ENCODE measurements at regions not wholly inside any gene's neighbourhood (a gene's known extent, or its start where the extent isn't known, plus 50 kb on each side); places are given as distances from the start of the nearest gene placed in this dataset.

DNA sequence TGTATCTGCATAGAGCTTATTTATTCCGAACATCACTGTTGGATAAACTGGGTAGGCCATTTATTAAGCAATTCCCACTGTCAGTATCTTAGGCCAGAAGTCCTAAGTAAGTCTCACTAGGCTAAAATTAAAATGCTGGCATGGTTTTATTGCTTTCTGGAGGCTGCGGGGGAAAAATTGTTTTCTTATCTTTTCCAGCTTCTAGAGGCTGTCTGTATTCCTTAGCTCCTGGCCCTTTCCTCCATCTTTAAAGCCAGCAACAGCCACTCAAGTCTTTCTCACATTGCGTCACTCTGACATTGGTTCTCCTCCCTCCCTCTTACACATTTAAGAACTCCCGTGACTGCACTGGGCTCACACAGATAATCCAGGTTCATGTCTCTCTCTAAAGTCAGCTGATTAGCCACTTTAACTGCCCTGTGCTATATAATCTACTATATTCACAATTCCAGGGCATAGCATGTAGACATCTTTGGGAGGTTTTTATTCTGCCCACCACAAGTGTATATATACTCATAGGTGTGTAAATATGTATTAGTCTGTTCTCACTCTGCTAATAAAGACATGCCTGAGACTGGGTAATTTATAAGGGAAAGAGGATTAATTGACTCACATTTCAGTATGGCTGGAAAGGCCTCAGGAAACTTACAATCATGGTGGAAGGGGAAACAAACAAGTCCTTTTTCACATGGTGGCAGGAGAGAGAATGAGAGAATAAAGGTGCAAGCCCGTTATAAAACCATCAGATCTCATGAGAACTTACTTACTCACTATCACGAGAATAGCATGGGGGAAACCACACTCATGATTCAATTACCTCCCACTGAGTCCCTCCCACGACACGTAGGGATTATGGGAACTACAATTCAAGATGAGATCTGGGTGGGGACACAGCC lies 113.5 kb upstream of the SLC7A14 start:
- Histone ChIP-seq H3K23ac (ENCODE audit: low read length in 2 of 2) (no peak overlapping the region), H3K36me3 (ENCODE audit: control insufficient read depth in 1 of 2, insufficient read depth in 2 of 2, low read depth in 1 of 2, low read length in 2 of 2) (peaks cover 0 to 10% of the 10 kb centered on the region in 2 experiments), H3K9ac (ENCODE audit: low read length) (peak overlapping the region; percentile 22), H2AK5ac (ENCODE audit: low read length, severe bottlenecking) (no peak overlapping the region), H3K4me1 (ENCODE audit: control insufficient read depth, insufficient read depth, low read depth, low read length) (peaks cover 2% of the 10 kb centered on the region), H3K4me2 (ENCODE audit: low read length, poor library complexity, severe bottlenecking) (no peak overlapping the region), H3K18ac (ENCODE audit: low read depth in 1 of 2, low read length in 2 of 2) (no peak overlapping the region), H2BK12ac (ENCODE audit: low read length in 2 of 2) (no peak overlapping the region), H4K91ac (ENCODE audit: low read length) (no peak overlapping the region), H3K27me3 (ENCODE audit: control insufficient read depth in 1 of 2, insufficient read depth in 1 of 2, low read length in 2 of 2) (no peaks in the 10 kb centered on the region), H2BK15ac (ENCODE audit: low read depth, poor library complexity, severe bottlenecking) (no peak overlapping the region), H3K4me3 (ENCODE audit: insufficient read depth in 1 of 2, low read depth in 1 of 2, low read length in 2 of 2) (no peak overlapping the region), H3K79me1 (replicated peaks; ENCODE audit: low read length, poor library complexity, severe bottlenecking) (no peaks in the 10 kb centered on the region), H3K27ac (ENCODE audit: low read length, poor library complexity, severe bottlenecking) (no peak overlapping the region), H4K8ac (ENCODE audit: low read length) (no peak overlapping the region), H3K4ac (ENCODE audit: low read depth in 1 of 2, low read length in 2 of 2) (no peak overlapping the region), H3K14ac (ENCODE audit: low read length in 2 of 2) (no peak overlapping the region), H2BK5ac (ENCODE audit: low read depth, low read length, poor library complexity, severe bottlenecking) (no peak overlapping the region), H3K9me3 (ENCODE audit: control insufficient read depth, low read length) (no peaks in the 10 kb centered on the region), H2BK120ac (ENCODE audit: low read depth, low read length) (no peak overlapping the region), H2AFZ (ENCODE audit: low read depth, low read length) (no peak overlapping the region)
- WGBS, result 87% methylated on average over 6 of the region's 8 CpGs
- no peak for DNase-seq

DNA sequence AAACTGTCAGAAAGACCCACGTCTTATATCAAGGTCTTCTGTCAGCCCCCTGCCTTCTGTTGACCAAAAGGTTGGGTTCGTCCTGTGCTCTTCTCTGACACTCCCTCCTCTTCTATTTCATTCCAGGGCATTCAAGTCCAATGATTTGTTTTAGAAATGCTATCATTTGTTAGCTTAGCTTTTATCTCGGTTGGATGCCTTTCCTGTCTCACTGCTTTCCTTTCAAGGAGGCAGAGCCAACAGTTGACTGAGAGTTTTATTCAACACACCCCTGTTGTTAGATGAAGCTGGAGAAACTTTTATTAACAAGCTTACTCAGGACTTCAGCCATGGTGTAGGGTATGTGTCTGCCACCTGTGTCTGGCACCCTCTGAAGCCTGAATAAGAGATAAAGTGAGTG lies 112.0 kb upstream of the SLC7A14 start:
- Histone ChIP-seq H4K8ac (ENCODE audit: low read length) (no peak overlapping the region), H2AFZ (ENCODE audit: low read depth, low read length) (no peak overlapping the region), H4K91ac (ENCODE audit: low read length) (no peak overlapping the region), H3K4me3 (ENCODE audit: insufficient read depth in 1 of 2, low read depth in 1 of 2, low read length in 2 of 2) (no peak overlapping the region), H3K9me3 (ENCODE audit: control insufficient read depth, low read length) (no peaks in the 10 kb centered on the region), H2BK12ac (ENCODE audit: low read length in 2 of 2) (peak overlapping the region; percentile 9 to 19), H3K9ac (ENCODE audit: low read length) (no peak overlapping the region), H3K18ac (ENCODE audit: low read depth in 1 of 2, low read length in 2 of 2) (no peak overlapping the region), H3K4ac (ENCODE audit: low read depth in 1 of 2, low read length in 2 of 2) (no peak overlapping the region), H2BK120ac (ENCODE audit: low read depth, low read length) (no peak overlapping the region), H2BK15ac (ENCODE audit: low read depth, poor library complexity, severe bottlenecking) (no peak overlapping the region), H3K14ac (ENCODE audit: low read length in 2 of 2) (no peak overlapping the region), H2AK5ac (ENCODE audit: low read length, severe bottlenecking) (no peak overlapping the region), H3K36me3 (ENCODE audit: control insufficient read depth in 1 of 2, insufficient read depth in 2 of 2, low read depth in 1 of 2, low read length in 2 of 2) (peaks cover 0 to 10% of the 10 kb centered on the region in 2 experiments), H3K4me1 (ENCODE audit: control insufficient read depth, insufficient read depth, low read depth, low read length) (peaks cover 2% of the 10 kb centered on the region), H3K23ac (ENCODE audit: low read length in 2 of 2) (no peak overlapping the region), H3K27me3 (ENCODE audit: control insufficient read depth in 1 of 2, insufficient read depth in 1 of 2, low read length in 2 of 2) (no peaks in the 10 kb centered on the region), H3K4me2 (ENCODE audit: low read length, poor library complexity, severe bottlenecking) (no peak overlapping the region), H3K27ac (ENCODE audit: low read length, poor library complexity, severe bottlenecking) (peak overlapping the region; percentile 22), H3K79me1 (replicated peaks; ENCODE audit: low read length, poor library complexity, severe bottlenecking) (no peaks in the 10 kb centered on the region), H2BK5ac (ENCODE audit: low read depth, low read length, poor library complexity, severe bottlenecking) (no peak overlapping the region)
- WGBS, result 72% methylated on average over 3 of the region's 3 CpGs
- no peak for DNase-seq

DNA sequence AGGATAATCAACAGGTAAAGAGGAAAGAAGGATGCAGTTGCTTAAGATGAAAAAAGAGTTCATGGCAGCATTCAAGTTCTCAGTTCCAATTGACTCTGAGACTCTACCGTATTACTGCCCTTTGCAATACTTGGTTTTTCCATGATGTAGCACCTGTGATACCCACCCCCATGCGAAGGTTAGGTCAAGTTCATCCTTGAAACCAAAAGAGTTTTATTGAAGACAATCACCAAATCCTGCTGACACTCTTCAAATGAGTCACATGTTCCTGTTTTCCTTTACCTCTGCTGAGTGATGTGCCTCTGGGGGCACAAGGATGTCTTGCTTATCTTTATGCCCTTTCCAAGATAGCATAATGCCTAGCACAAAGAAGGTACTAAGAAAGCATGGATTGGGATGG lies 111.3 kb upstream of the SLC7A14 start:
- Histone ChIP-seq H3K27ac (ENCODE audit: low read length, poor library complexity, severe bottlenecking) (no peak overlapping the region), H3K4me1 (ENCODE audit: control insufficient read depth, insufficient read depth, low read depth, low read length) (peaks cover 2% of the 10 kb centered on the region), H3K9me3 (ENCODE audit: control insufficient read depth, low read length) (no peaks in the 10 kb centered on the region), H2BK120ac (ENCODE audit: low read depth, low read length) (no peak overlapping the region), H2BK5ac (ENCODE audit: low read depth, low read length, poor library complexity, severe bottlenecking) (no peak overlapping the region), H3K18ac (ENCODE audit: low read depth in 1 of 2, low read length in 2 of 2) (peak overlapping the region in 1 of 2 experiments; percentile 28), H2BK12ac (ENCODE audit: low read length in 2 of 2) (peak overlapping the region in 1 of 2 experiments; percentile 96), H3K4ac (ENCODE audit: low read depth in 1 of 2, low read length in 2 of 2) (no peak overlapping the region), H2BK15ac (ENCODE audit: low read depth, poor library complexity, severe bottlenecking) (no peak overlapping the region), H3K36me3 (ENCODE audit: control insufficient read depth in 1 of 2, insufficient read depth in 2 of 2, low read depth in 1 of 2, low read length in 2 of 2) (peaks cover 0 to 11% of the 10 kb centered on the region in 2 experiments), H3K23ac (ENCODE audit: low read length in 2 of 2) (peak overlapping the region in 1 of 2 experiments; percentile 68), H3K9ac (ENCODE audit: low read length) (no peak overlapping the region), H4K8ac (ENCODE audit: low read length) (no peak overlapping the region), H3K14ac (ENCODE audit: low read length in 2 of 2) (peak overlapping the region in 1 of 2 experiments; percentile 11), H4K91ac (ENCODE audit: low read length) (no peak overlapping the region), H2AK5ac (ENCODE audit: low read length, severe bottlenecking) (no peak overlapping the region), H3K4me2 (ENCODE audit: low read length, poor library complexity, severe bottlenecking) (no peak overlapping the region), H2AFZ (ENCODE audit: low read depth, low read length) (no peak overlapping the region), H3K4me3 (ENCODE audit: insufficient read depth in 1 of 2, low read depth in 1 of 2, low read length in 2 of 2) (no peak overlapping the region), H3K27me3 (ENCODE audit: control insufficient read depth in 1 of 2, insufficient read depth in 1 of 2, low read length in 2 of 2) (no peaks in the 10 kb centered on the region), H3K79me1 (replicated peaks; ENCODE audit: low read length, poor library complexity, severe bottlenecking) (no peaks in the 10 kb centered on the region)
- 93% methylated on average over 2 of the region's 2 CpGs for WGBS
- no peak for DNase-seq

DNA sequence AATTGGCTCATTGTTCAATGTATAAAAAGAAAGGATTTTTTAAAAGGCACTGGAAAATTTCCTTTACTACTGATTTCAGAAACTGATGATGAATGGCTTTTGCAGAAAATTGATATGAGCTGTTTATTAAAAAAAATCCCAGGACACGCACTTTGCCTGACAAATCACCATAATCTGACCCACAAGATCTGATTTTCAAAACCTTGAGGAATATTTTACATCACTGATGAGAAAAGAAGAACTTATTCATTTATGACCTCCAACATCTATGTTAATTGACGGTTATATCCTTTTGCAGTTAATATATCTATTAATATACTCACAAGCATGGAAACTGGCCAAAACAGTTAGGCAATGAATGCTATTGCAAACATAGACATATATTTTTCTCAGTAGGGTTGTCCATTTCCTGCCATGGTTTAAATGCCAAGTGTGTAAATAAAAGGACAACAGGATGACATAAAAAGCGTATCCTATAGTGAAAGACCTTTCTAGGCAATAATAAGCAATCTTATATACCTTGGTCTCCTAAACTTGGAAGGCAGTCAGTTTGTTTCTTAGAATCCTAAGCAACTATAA lies 109.7 kb upstream of the SLC7A14 start:
- H3K36me3 ChIP-seq (ENCODE audit: control insufficient read depth in 1 of 2, insufficient read depth in 2 of 2, low read depth in 1 of 2, low read length in 2 of 2), result peaks cover 0 to 10% of the 10 kb centered on the region in 2 experiments
- no peak for DNase-seq
- H2BK15ac ChIP-seq (ENCODE audit: low read depth, poor library complexity, severe bottlenecking), result no peak overlapping the region
- no peak overlapping the region for H3K14ac ChIP-seq (ENCODE audit: low read length in 2 of 2)
- peaks cover 3% of the 10 kb centered on the region for H3K4me1 ChIP-seq (ENCODE audit: control insufficient read depth, insufficient read depth, low read depth, low read length)
- H3K4me2 ChIP-seq (ENCODE audit: low read length, poor library complexity, severe bottlenecking), result no peak overlapping the region
- no peaks in the 10 kb centered on the region for H3K79me1 ChIP-seq (replicated peaks; ENCODE audit: low read length, poor library complexity, severe bottlenecking)
- no peak overlapping the region for H3K9ac ChIP-seq (ENCODE audit: low read length)
- no peak overlapping the region for H2AFZ ChIP-seq (ENCODE audit: low read depth, low read length)
- H3K4me3 ChIP-seq (ENCODE audit: insufficient read depth in 1 of 2, low read depth in 1 of 2, low read length in 2 of 2), result no peak overlapping the region
- H3K27ac ChIP-seq (ENCODE audit: low read length, poor library complexity, severe bottlenecking), result no peak overlapping the region
- no peak overlapping the region for H3K23ac ChIP-seq (ENCODE audit: low read length in 2 of 2)
- 100% methylated on average over 1 of the region's 3 CpGs for WGBS
- H2AK5ac ChIP-seq (ENCODE audit: low read length, severe bottlenecking), result no peak overlapping the region
- no peak overlapping the region for H4K91ac ChIP-seq (ENCODE audit: low read length)
- H3K27me3 ChIP-seq (ENCODE audit: control insufficient read depth in 1 of 2, insufficient read depth in 1 of 2, low read length in 2 of 2), result no peaks in the 10 kb centered on the region
- H3K9me3 ChIP-seq (ENCODE audit: control insufficient read depth, low read length), result no peaks in the 10 kb centered on the region
- H2BK5ac ChIP-seq (ENCODE audit: low read depth, low read length, poor library complexity, severe bottlenecking), result no peak overlapping the region
- H2BK120ac ChIP-seq (ENCODE audit: low read depth, low read length), result no peak overlapping the region
- H3K18ac ChIP-seq (ENCODE audit: low read depth in 1 of 2, low read length in 2 of 2), result no peak overlapping the region
- no peak overlapping the region for H4K8ac ChIP-seq (ENCODE audit: low read length)
- H2BK12ac ChIP-seq (ENCODE audit: low read length in 2 of 2), result no peak overlapping the region
- no peak overlapping the region for H3K4ac ChIP-seq (ENCODE audit: low read depth in 1 of 2, low read length in 2 of 2)

Data from mesenchymal stem cell (in vitro differentiated cells and primary cell).